NCI-H128 (cell line): ENCODE measurements at regions not wholly inside any gene's neighbourhood (a gene's known extent, or its start where the extent isn't known, plus 50 kb on each side); places are given as distances from the start of the nearest gene placed in this dataset.
"Not testable (repeated sequence)": the region's sequence is repeated elsewhere in the genome, so short reads cannot be mapped to it uniquely, and the experiment has no call there.

ENCODE experiments used
- DNase-seq: peaks from one replicate; lab custom pipeline; 2025; ENCODE audit not compliant: unreplicated experiment; lab: John Stamatoyannopoulos, UW

DNA sequence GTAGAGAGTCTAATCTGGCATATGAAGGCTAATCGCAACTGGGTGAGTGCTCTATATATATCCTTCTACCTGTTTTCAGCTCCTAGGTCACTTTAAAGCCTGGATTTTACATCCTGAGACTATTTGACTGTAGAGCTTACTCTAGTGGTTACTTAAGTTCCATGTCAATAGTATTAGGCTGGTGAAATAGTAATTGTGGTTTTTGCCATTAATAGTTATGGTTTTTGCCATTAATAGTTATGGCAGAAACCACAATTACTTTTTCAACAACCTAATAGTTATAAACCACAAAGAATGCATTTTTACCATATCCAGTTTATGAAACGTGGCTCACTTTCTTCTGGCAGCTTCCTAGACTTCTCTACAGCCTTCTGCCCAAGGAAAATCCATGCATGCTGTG, 263.1 kb upstream of the KIAA1217 start:
- no peak for DNase-seq

- DNase-seq, result no peak
Observed at GRCh38 chr10:23951841-23952240, 257.1 kb upstream of the KIAA1217 start.

DNA sequence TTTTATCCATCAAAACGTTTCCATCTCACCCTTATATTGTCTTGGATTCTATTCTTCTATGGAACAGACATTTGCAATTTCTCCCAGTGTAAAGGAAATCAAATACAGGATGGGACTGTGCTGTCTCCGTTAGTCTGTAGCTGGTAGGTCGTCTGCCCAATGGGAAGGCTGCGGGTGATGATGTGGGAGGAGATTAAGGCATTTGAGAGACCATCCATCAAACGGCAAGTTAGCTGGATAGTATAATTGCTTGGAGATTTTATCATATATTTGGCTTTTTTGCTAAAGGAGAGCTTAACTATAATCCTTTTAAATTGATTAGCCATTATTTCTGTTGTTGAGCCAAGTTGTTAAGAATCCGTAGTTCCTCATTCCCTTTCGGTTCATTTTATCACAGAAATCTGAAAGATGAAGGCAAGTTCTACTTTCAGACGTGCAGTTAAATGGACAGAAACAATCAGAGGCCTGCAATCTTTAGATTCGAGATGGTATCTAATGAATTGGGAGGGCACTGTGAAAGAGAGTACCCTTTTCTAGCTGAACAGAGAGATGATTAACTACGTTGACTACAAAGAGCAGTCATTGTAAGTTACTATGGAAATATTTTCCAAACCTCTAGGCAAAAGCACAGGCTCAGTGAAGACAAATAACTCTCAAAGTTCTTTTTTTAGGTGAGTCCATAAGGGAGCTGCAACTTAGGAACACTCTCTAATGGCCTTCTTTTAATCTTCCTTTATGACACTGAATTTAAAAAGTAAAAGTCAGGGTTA, 253.3 kb upstream of the KIAA1217 start:
- DNase-seq, result no peak

DNA sequence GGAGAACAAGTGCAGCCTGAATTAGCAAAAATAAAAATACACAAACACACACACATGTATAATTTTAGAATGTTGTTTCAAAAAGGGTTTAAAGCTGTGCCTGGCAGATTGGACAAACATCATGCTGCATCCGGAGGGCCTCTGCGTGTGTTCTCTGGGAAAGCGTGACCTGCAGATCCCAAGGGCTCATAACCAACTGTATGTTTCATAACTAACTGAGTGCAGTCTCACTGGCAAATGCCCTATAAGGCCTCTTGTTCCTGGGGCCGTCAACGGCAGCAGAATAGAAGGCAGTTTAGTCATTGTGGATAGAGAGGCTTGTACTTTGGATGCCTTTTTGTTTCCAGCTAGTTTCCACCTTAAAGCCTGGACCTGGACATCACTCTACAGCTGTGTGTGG, 243.8 kb upstream of the KIAA1217 start:
- no peak for DNase-seq

DNA sequence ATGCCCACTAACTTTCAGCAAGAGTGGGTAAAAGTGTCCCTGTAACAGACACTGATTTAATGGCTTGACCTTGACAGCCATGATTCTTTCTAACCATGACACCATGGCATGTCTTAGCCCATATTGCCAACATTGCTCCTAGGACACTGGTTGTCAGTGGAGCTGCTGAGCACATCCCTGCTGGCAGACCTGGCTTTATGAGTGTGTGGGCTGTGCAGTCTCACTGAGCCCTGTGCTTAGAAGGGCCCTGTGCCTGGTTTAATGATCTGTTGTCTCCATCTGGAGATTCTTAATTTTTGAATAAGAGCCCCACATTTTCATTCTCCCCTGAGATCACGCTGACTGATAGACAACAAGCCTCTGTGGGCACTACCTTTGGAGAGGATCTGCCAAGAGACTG, 243.1 kb upstream of the KIAA1217 start:
- no peak for DNase-seq

DNA sequence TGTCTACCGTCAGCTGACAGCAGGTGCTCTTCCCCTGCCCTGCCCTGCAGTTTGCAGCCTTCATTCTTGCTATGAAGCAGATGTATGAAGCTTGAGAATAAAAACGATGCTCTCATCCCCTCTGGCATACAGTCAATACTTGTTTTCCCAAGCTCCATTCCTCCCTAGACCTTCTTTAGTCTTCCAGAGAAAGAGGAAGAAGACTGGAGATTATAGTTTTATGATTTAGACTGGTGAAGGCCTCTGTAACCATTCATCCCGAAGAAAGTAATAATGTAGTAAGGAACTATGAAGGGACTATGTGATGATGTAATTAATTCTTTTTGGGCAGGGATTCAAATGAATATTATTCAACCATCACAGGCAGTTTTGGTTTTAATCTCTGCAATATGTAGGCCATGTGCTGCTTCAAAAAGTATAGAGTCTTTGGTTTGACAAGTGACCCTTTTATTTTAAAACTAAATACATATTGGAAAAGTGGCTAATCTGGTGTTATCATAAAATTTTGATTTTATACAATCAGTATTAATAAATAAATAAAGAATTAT, 242.4 kb upstream of the KIAA1217 start:
- no peak for DNase-seq

DNA sequence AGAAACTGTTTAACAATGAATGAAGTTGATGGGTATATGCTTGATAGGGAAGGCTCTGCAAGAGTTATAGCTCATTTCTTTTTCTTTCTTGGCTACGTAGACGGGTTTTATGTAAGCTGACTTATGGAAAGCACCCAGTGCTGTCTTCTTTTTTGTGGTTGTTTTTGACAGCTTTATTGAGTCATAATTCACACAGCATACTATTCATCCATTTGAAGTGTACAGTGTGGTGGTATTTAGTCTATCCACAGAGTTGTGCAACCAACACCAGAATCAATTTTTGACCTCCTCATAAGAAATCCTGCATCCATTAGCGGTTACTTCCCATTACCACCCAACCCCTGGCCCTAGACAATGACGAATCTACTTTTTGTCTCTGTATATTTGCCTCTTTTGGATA, 240.6 kb upstream of the KIAA1217 start:
- no peak for DNase-seq

- DNase-seq, result no peak
Observed at GRCh38 chr10:23974746-23975272, 234.1 kb upstream of the KIAA1217 start.

GRCh38 chr10:23975431-23975830, 233.5 kb upstream of the KIAA1217 start:
- DNase-seq, result no peak

- no peak for DNase-seq
Observed at GRCh38 chr10:23976275-23976674, 232.7 kb upstream of the KIAA1217 start.

- no peak for DNase-seq
Observed at GRCh38 chr10:23978317-23978716, 230.6 kb upstream of the KIAA1217 start.

GRCh38 chr10:23980094-23980493, 228.8 kb upstream of the KIAA1217 start:
- DNase-seq, result no peak

- no peak for DNase-seq
Observed at GRCh38 chr10:23981520-23982309, 227.2 kb upstream of the KIAA1217 start.

GRCh38 chr10:23984405-23984804, 224.5 kb upstream of the KIAA1217 start:
- not testable (repeated sequence) for DNase-seq

DNA sequence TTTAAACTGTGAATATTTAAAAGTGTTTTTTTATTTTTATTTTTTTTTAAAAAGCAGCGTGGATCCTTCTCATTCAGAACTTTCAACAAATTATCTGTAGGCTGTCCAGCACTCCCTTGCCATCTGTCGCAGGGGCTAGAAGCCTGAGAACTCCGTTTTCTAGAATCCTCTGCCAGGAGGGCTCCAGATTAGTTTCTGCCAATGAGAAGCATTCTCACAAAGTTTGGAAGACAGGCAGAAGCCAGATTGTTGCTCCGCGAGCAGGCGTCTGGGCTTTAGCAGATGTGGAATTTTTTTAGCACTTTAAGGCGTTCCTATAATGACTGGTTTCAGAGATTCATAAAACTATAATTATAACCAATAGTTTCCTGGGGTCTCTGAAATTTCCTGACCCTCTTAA, 220.9 kb upstream of the KIAA1217 start:
- DNase-seq, result no peak

GRCh38 chr10:23994459-23995046, 214.4 kb upstream of the KIAA1217 start:
- no peak for DNase-seq

DNA sequence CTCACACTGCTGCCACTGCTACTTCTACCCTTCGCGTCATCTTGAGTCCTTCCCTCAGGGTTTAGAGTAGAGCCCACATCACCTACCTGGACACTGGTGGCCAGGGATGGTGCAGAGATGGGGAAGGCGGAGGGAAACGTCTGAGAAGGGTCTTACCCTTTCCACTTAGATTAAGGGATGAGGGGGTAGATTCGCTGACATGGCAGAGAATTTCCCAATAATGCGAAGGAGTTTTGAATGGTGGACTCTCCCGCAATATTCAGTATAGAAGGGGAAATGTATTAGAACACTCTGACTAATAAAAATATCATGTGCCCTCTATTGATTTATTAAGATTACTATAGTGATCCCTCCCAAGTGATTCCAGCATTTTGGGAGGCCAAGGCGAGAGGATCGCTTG, 209.5 kb upstream of the KIAA1217 start:
- DNase-seq, result no peak

DNA sequence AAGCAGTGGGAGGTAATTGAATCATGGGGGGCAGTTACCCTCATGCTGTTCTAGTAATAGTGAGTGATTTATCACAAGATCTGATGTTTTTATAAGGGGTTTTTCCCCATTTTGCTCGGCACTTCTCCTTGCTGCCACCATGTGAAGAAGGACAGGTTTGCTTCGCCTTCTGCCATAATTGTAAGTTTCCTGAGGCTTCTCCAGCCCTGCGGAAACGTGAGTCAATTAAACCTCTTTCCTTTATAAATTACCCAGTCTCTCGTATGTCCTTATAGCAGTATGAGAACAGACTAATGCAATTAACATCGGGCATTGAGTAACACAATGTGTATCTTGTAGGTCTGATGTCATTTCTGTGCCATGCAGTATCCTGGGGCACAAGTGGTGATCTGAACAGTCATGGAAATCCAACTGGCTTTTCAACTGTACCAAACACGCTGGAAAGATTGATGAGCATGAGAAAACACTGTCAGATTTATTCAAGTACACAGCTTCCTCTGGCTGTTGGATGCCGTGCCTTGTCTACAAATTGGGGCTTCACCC, 208.6 kb upstream of the KIAA1217 start:
- no peak for DNase-seq

DNA sequence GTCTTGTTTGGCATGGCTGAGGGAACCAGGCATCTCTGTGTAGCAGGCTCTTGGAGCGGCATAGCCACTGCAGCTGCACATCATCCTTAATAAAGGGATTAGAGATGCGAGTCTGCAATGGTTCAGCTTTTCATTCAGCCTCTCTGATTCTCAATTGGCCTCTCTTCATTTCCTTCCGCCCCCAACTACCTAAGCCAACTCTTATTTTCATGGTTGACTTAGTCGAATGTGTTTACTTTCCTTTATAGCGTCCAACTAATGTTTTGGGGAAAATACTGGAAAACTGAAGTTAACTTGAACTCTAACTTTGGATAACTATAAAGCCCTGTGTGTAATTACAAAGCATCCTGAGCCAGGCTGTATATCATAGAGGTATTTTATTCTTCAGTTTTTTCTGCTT, 202.2 kb upstream of the KIAA1217 start:
- DNase-seq, result no peak

DNA sequence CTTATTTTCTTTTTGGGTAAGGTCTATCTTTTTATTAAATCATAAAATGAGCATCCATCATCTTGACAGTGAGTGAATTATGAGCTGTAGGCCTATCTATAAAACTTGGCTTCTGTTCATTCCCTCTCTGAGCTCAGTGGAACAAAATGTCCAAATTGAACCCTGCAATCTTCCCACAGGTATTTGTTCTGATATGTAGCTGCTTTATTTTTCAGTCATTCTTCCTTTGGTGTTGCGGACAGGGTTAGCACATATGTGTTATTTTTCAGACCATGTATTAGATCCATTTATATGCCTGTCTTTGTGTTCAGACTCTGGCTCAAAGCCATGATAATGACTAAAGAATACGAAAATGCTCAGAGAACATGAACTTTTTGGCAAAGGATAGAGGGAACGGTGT, 201.6 kb upstream of the KIAA1217 start:
- DNase-seq, result no peak
